GM12874 (cell line): ENCODE measurements at regions not wholly inside any gene's neighbourhood (a gene's known extent, or its start where the extent isn't known, plus 50 kb on each side); places are given as distances from the start of the nearest gene placed in this dataset.

Experiments
- TF ChIP-seq, protein P1 (sequence below): IDR thresholded peaks from 2 replicates; pipeline ENCODE4 v1.5.1; 2011; ENCODE audit warnings: low read depth, mild to moderate bottlenecking, control low read depth, low read length, moderate library complexity; ENCODE audit not compliant: insufficient read depth

DNA sequence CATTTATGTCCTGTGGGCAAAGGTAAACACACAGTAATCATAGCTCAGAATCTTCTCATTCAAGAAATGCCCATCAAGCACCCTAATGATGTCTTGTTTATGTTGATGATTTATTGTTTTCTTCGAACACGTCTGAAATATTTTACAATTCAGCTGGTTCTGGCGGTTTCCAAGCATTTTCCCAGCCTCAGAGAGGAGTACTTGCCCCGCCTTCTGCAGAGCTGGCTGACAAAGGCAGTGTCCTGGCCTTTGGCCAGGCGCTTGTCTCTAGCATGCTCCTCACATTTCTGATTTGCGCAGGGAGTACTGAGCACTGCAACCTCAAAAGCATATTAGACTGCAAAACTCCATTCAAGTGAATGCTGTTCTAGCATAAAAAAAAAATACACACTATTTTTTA lies 314.2 kb upstream of the GNAI1 start:
- TF ChIP-seq, protein P1, sequence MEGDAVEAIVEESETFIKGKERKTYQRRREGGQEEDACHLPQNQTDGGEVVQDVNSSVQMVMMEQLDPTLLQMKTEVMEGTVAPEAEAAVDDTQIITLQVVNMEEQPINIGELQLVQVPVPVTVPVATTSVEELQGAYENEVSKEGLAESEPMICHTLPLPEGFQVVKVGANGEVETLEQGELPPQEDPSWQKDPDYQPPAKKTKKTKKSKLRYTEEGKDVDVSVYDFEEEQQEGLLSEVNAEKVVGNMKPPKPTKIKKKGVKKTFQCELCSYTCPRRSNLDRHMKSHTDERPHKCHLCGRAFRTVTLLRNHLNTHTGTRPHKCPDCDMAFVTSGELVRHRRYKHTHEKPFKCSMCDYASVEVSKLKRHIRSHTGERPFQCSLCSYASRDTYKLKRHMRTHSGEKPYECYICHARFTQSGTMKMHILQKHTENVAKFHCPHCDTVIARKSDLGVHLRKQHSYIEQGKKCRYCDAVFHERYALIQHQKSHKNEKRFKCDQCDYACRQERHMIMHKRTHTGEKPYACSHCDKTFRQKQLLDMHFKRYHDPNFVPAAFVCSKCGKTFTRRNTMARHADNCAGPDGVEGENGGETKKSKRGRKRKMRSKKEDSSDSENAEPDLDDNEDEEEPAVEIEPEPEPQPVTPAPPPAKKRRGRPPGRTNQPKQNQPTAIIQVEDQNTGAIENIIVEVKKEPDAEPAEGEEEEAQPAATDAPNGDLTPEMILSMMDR = no peak

DNA sequence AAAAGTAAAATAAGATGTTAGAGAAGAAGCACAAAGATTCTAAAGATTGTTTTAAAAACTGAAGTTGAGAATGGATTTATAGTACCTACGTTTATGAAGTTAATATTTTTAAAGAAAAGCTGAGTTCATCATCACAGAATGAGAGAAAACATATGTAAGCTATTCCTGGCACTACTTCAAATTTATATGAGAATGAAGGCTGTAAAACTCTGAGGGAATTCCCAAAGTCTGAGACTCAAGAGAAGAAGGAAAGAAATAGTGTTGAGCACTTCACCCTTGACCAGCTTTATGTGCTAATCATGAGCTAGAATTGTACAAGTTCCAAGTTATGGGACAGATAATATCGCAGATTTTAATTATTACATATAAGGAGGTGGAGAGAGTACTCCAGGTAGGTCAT lies 323.7 kb upstream of the GNAI1 start:
- TF ChIP-seq, protein P1 = no peak

DNA sequence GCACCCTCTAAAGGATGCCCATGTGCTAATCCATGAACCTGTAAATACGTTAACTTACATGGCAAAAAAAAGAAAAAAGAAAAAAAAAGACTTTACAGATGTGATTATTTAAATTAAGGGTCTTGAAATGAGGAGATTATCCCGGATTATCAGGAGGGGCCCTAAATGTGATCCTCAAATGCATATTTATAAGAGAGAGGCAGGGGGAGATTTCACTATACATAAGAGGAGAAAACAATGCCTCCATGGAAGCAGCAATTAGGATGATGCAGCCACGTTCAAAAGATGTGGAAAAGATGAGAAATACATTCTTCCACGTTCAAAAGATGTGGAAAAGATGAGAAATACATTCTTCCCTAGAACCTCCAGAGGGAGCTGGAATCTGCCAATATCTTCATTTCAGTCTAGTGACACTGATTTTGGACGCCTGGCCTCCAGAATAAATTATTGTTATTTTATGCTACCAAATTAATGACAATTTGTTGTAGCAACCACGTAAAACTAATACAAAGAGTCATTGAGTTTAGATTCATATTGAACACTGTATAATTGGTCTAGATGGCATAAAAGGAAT lies 328.4 kb upstream of the GNAI1 start:
- TF ChIP-seq, protein P1 = no peak

DNA sequence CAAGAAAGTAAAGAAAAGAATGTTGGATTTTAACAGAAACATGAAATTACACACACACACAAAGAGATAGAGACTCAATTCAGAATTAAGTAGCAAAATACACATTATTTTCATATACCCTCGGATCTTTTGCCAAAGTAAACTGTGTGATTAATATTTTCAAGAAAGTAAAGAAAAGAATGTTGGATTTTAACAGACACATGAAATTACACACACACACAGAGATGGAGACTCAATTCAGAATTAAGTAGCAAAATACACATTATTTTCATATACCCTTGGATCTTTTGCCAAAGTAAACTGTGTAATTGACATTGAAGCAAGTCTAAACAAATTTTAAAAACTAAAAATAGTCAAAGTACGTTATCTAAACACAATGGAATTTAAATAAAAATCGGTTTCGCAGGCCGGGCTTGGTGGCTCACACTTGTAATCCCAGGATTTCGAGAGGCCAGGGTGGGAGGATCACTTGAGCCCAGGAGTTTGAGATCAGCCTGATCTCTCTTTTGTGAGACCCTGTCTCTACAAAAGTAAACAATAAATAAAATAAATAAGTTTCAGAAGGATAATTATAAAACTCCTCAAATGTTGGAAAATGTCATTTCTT lies 337.3 kb upstream of the MAGI2 start:
- TF ChIP-seq, protein P1 = no peak

DNA sequence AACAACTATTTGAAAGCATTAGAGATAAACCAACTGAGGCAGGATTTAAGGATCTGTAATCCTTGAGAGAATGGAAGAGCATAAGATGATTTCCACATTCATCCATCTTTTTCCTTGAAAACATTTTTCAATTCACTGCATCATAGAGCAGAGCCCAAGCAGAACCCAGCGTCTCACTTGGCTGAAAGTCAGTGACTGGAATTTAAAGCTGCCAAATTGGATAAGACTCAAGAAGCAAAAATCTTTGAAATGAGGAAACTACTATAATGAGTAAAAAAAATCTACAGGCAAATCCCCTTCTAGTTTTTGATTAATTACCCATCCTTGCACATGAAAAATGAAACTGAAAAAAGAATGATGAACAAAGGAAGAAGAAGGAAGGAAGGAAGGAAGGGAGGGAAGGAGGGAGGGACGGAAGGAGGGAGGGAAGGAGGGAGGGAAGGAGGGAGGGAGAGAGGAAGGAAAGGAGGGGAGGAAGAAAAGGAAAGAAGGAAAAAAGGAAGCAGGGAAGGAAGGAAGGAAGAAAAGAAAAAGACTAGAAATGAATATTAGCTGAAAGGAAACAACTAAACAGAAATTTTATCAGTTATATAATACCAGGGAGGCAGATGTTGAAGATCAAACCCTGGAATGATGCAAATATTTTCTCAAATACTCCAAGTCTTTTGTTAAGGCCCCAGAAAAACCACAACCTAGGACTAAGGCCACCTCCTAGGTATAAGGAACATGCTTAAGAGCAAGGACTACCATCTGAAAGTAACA lies 336.3 kb upstream of the MAGI2 start:
- TF ChIP-seq, protein P1 = no peak

DNA sequence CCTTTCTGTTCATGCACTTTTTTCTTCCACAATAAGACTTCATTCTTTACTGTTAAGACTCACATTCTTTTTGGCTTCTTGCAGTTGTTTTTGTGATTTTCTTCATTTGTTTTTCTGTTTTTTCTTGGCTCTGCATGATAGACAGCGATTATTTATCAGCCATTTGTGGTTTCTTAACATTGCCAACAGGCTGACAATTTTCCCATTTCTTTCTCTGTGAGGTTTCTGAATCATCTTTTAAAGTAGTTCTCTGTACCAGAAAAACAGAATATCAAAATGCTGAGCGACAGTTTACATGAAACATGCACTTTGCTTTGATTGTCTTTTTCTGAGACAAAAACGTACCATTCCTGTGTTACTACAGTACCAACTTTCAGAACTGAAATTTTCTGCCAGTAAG lies 334.2 kb upstream of the MAGI2 start:
- TF ChIP-seq, protein P1 = no peak

DNA sequence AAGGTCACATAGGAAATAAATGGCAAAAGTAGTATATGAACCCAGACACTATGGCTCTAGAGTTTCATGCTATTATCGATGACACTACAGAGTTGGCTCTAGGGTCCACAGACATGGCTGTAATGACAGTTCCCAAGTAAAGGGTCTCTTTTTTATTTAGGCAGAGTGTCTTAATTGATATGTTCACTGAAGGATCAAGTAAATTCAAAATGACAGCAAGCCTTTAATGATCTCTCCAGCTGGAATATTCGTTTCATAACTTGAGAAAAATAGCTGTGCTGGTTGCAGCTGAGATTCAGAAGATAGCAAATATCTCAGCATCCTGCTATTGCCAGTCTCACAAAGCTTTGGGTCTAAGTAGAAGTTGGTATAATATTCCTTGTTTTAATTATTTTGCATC lies 333.6 kb upstream of the MAGI2 start:
- TF ChIP-seq, protein P1 = no peak
